ENCODE measurements at regions not wholly inside any gene's neighbourhood (a gene's known extent, or its start where the extent isn't known, plus 50 kb on each side); places are given as distances from the start of the nearest gene placed in this dataset.
A peak's percentile ranks its signal among the peaks of the same experiment; 100 is the strongest.
"Not testable (repeated sequence)": the region's sequence is repeated elsewhere in the genome, so short reads cannot be mapped to it uniquely, and the experiment has no call there.

GRCh38 chr7:66443946-66444345 lies 184.7 kb upstream of the KCTD7 start:
- peak; percentile 48 to 56 for DNase-seq (ENCODE audit: low read depth in 2 of 2)
- H3K4me3 ChIP-seq (replicated peaks in 1 of 2; ENCODE audit: low read depth in 2 of 2, low read length in 2 of 2) = no peak overlapping the region
- no peak for TF ChIP-seq CTCF (IDR thresholded peaks at IDR 0.05; ENCODE audit: low read depth, low read length)

- not testable (repeated sequence) for DNase-seq (ENCODE audit: low read depth in 2 of 2); H3K4me3 ChIP-seq (replicated peaks in 1 of 2; ENCODE audit: low read depth in 2 of 2, low read length in 2 of 2)
Observed at GRCh38 chr7:66447007-66447406, 181.7 kb upstream of the KCTD7 start.

GRCh38 chr7:66450814-66451213 lies 177.9 kb upstream of the KCTD7 start:
- not testable (repeated sequence) for H3K4me3 ChIP-seq (replicated peaks in 1 of 2; ENCODE audit: low read depth in 2 of 2, low read length in 2 of 2); DNase-seq (ENCODE audit: low read depth in 2 of 2)

- DNase-seq (ENCODE audit: low read depth in 2 of 2); H3K4me3 ChIP-seq (replicated peaks in 1 of 2; ENCODE audit: low read depth in 2 of 2, low read length in 2 of 2): not testable (repeated sequence)
Observed at GRCh38 chr7:66451713-66452112, 177.0 kb upstream of the KCTD7 start.

GRCh38 chr7:66452165-66452564 lies 176.5 kb upstream of the KCTD7 start:
- DNase-seq (ENCODE audit: low read depth in 2 of 2) = peak in 1 of 2 donors; percentile 27
- no peak for TF ChIP-seq CTCF (IDR thresholded peaks at IDR 0.05; ENCODE audit: low read depth, low read length)
- no peak overlapping the region for H3K4me3 ChIP-seq (replicated peaks in 1 of 2; ENCODE audit: low read depth in 2 of 2, low read length in 2 of 2)

GRCh38 chr7:66453340-66453739 lies 175.3 kb upstream of the KCTD7 start:
- TF ChIP-seq CTCF (IDR thresholded peaks at IDR 0.05; ENCODE audit: low read depth, low read length) = no peak
- no peak for DNase-seq (ENCODE audit: low read depth in 2 of 2)

GRCh38 chr7:66454600-66455225 lies 174.0 kb upstream of the KCTD7 start:
- no peak for TF ChIP-seq CTCF (IDR thresholded peaks at IDR 0.05; ENCODE audit: low read depth, low read length)
- no peak overlapping the region for H3K4me3 ChIP-seq (replicated peaks in 1 of 2; ENCODE audit: low read depth in 2 of 2, low read length in 2 of 2)
- no peak for DNase-seq (ENCODE audit: low read depth in 2 of 2)

More at GRCh38 chr7:66453340-66453739, 175.3 kb upstream of the KCTD7 start:
- no peak overlapping the region for H3K4me3 ChIP-seq (replicated peaks in 1 of 2; ENCODE audit: low read depth in 2 of 2, low read length in 2 of 2)

- not testable (repeated sequence) for DNase-seq (ENCODE audit: low read depth in 2 of 2); H3K4me3 ChIP-seq (replicated peaks in 1 of 2; ENCODE audit: low read depth in 2 of 2, low read length in 2 of 2)
Observed at GRCh38 chr7:66455432-66455831, 173.2 kb upstream of the KCTD7 start.

- not testable (repeated sequence) for DNase-seq (ENCODE audit: low read depth in 2 of 2); H3K4me3 ChIP-seq (replicated peaks in 1 of 2; ENCODE audit: low read depth in 2 of 2, low read length in 2 of 2)
Observed at GRCh38 chr7:66456431-66456830, 172.2 kb upstream of the KCTD7 start.

GRCh38 chr7:66458991-66459390 lies 169.7 kb upstream of the KCTD7 start:
- DNase-seq (ENCODE audit: low read depth in 2 of 2) = peak; percentile 10 to 20
- H3K4me3 ChIP-seq (replicated peaks in 1 of 2; ENCODE audit: low read depth in 2 of 2, low read length in 2 of 2) = not testable (repeated sequence)

- H3K4me3 ChIP-seq (replicated peaks in 1 of 2; ENCODE audit: low read depth in 2 of 2, low read length in 2 of 2) = not testable (repeated sequence)
- peak; percentile 28 to 35 for DNase-seq (ENCODE audit: low read depth in 2 of 2)
Observed at GRCh38 chr7:66459783-66460413, 168.8 kb upstream of the KCTD7 start.
